OCI-LY7 (cell line): ENCODE measurements at regions not wholly inside any gene's neighbourhood (a gene's known extent, or its start where the extent isn't known, plus 50 kb on each side); places are given as distances from the start of the nearest gene placed in this dataset.

Experiments used
- BruUV-seq: library from RNA; stranded (reverse); fragments of 400-500 nt; replicated peaks from 2 replicates; lab custom pipeline; 2021; lab: Mats Ljungman, UMichigan
- CTCF ChIA-PET: fragments of 300-600 bp; sonication (Branson Sonifier 250); formaldehyde crosslinking; loops from one replicate; lab custom pipeline; 2022; ENCODE audit warnings: antibody characterized with exemption; ENCODE audit not compliant: unreplicated experiment; lab: Charles Lee
- POLR2A ChIA-PET: fragments of 300-600 bp; sonication (Branson Sonifier 250); formaldehyde crosslinking; loops from one replicate; lab custom pipeline; 2022; ENCODE audit warnings: antibody characterized with exemption; lab: Charles Lee
- DNase-seq: peaks from one replicate; pipeline ENCODE4 v3.0.0-alpha.2; 2015; ENCODE audit warnings: low spot score
- H2AFZ ChIP-seq: fragments of 200-600 bp; sonication (generic), shearing (Covaris generic); 2 replicates; pipeline ENCODE4 v1.6.1; 2014; ENCODE audit warnings: mild to moderate bottlenecking, antibody characterized with exemption, low read length, moderate library complexity
- H3K27ac ChIP-seq: fragments of 200-600 bp; sonication (generic); 2 replicates; pipeline ENCODE4 v1.5.1; 2014; ENCODE audit warnings: mixed run types, low read depth, mild to moderate bottlenecking, moderate library complexity, low read length, inconsistent platforms; ENCODE audit not compliant: poor library complexity, severe bottlenecking
- H3K36me3 ChIP-seq: fragments of 200-600 bp; sonication (generic); 2 replicates; pipeline ENCODE4 v1.6.1; 2014; ENCODE audit warnings: mild to moderate bottlenecking, antibody characterized with exemption, low read length, moderate library complexity, mixed read lengths; ENCODE audit not compliant: insufficient read depth
- H3K4me1 ChIP-seq: fragments of 200-600 bp; sonication (generic); 2 replicates; pipeline ENCODE4 v1.5.1; 2014; ENCODE audit warnings: mild to moderate bottlenecking, low read length; ENCODE audit not compliant: insufficient read depth, poor library complexity, severe bottlenecking
- H3K4me2 ChIP-seq: fragments of 200-600 bp; sonication (generic); 2 replicates; pipeline ENCODE4 v1.6.1; 2014; ENCODE audit warnings: mild to moderate bottlenecking, low read length
- H3K4me3 ChIP-seq: fragments of 200-600 bp; sonication (generic); 2 replicates; pipeline ENCODE4 v1.5.1; 2014; ENCODE audit warnings: mild to moderate bottlenecking, low read depth, low read length; ENCODE audit not compliant: poor library complexity, severe bottlenecking
- H3K79me2 ChIP-seq: fragments of 200-600 bp; sonication (generic); 2 replicates; pipeline ENCODE4 v1.6.1; 2016; ENCODE audit warnings: low read depth, mild to moderate bottlenecking, low read length, moderate library complexity, mixed read lengths; ENCODE audit not compliant: insufficient read depth
- H3K9me2 ChIP-seq: fragments of 200-600 bp; sonication (generic); 2 replicates; pipeline ENCODE4 v1.6.1; 2016; ENCODE audit warnings: mild to moderate bottlenecking, low read length, mixed read lengths; ENCODE audit not compliant: insufficient read depth
- H3K9me3 ChIP-seq: fragments of 200-600 bp; sonication (generic); 2 replicates; pipeline ENCODE4 v1.6.1; 2014; ENCODE audit warnings: mild to moderate bottlenecking, mixed run types, low read length, mixed read lengths
- H4K20me1 ChIP-seq: fragments of 200-600 bp; sonication (generic); 2 replicates; pipeline ENCODE4 v1.6.1; 2014; ENCODE audit warnings: mild to moderate bottlenecking, antibody characterized with exemption, low read length, moderate library complexity, mixed read lengths; ENCODE audit not compliant: insufficient read depth
- CTCF ChIP-seq: fragments of 200-600 bp; sonication (generic); conservative IDR thresholded peaks from 2 replicates; pipeline ENCODE4 v1.5.1; 2014; ENCODE audit warnings: mild to moderate bottlenecking, antibody characterized with exemption, low read length, moderate library complexity, mixed read lengths
- EZH2phosphoT487 ChIP-seq: fragments of 200-600 bp; sonication (generic); IDR thresholded peaks from 2 replicates; pipeline ENCODE4 v1.6.1; 2018; ENCODE audit warnings: low read depth, borderline replicate concordance, mild to moderate bottlenecking, mixed run types, antibody characterized with exemption, low read length, moderate library complexity, mixed read lengths
- intact Hi-C: fragments of 100-400 bp; cut with micrococcal nuclease; formaldehyde crosslinking; loops from one replicate; pipeline ENCODE4 v1.10.0; 2022; ENCODE audit not compliant: unreplicated experiment

DNA sequence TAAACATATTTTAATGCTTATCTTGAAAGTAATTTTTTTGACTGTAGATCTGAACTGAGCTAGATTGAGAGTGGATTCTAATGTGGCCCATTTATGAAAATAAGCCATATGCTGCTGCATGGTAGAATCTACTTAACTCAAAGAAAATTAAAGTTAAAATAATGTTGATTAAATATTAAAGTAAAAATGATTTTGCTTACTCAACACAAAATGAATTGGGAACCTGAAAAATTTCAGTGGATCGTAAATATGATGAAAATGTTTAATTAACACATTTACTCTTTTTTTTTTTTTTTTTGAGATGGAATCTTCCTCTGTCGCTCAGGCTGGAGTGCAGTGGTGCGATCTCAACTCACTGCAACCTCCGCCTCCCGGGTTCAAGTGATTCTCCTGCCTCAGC, 144.5 kb upstream of the HMGN3 start:
- no TSS peak for BruUV-seq
- POLR2A ChIA-PET = interaction anchor here (0.5 to 1.3 kb wide), 2 partner anchors 12 to 661 kb away, joined by 3 to 4 read pairs; no protein-coding TSS in a partner anchor
- CTCF ChIA-PET = no interaction called here

DNA sequence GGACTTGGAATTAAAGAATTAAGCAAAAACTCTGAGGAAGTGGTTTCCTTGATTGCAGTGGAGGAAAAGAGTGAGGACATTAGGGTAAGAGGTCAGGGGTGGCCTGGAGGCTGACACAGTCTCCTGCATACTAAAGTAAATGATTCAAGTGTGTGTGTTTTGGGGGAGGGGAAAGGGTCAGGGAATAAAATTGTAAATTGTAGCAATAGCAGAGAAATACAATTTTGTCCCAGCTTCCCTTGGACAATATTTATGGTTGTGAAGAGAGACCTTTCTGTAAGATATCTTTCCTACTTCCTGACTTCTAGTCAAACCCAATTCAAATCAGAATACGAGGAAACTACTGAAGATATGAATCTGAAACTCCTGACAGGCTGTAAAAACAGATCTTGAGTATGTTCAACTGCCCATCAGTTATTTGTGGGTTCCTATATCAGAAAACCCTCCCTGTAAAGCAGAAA, 143.4 kb upstream of the HMGN3 start:
- H3K4me1 ChIP-seq = no peaks in the 10 kb centered on the region
- no peaks in the 10 kb centered on the region for H3K36me3 ChIP-seq
- no peak for DNase-seq
- H3K4me2 ChIP-seq = no peak overlapping the region
- H3K9me2 ChIP-seq = no peaks in the 10 kb centered on the region
- no peaks in the 10 kb centered on the region for H3K9me3 ChIP-seq
- no peak overlapping the region for H2AFZ ChIP-seq
- no peak overlapping the region for H3K4me3 ChIP-seq
- TF ChIP-seq CTCF (no peak), EZH2phosphoT487 (no peak)
- H4K20me1 ChIP-seq = no peaks in the 10 kb centered on the region
- H3K79me2 ChIP-seq = no peaks in the 10 kb centered on the region
- no peak overlapping the region for H3K27ac ChIP-seq
- intact Hi-C loops = no loop called here
- ChIA-PET POLR2A (interaction anchor here (1.3 kb wide), 1 partner anchor 11 kb away, joined by 3 read pairs; no protein-coding TSS in a partner anchor), CTCF (no interaction called here)
- no TSS peak for BruUV-seq

More for the DNA sequence above, 144.5 kb upstream of the HMGN3 start:
- no peak for DNase-seq
- H2AFZ ChIP-seq = no peak overlapping the region
- H3K79me2 ChIP-seq = no peaks in the 10 kb centered on the region
- no peak overlapping the region for H3K4me2 ChIP-seq
- H3K4me1 ChIP-seq = no peaks in the 10 kb centered on the region
- no peaks in the 10 kb centered on the region for H3K9me2 ChIP-seq
- no peak overlapping the region for H3K4me3 ChIP-seq
- H4K20me1 ChIP-seq = no peaks in the 10 kb centered on the region
- H3K27ac ChIP-seq = no peak overlapping the region
- TF ChIP-seq CTCF (no peak), EZH2phosphoT487 (no peak)
- no peaks in the 10 kb centered on the region for H3K9me3 ChIP-seq
- intact Hi-C loops = no loop called here
- H3K36me3 ChIP-seq = no peaks in the 10 kb centered on the region

DNA sequence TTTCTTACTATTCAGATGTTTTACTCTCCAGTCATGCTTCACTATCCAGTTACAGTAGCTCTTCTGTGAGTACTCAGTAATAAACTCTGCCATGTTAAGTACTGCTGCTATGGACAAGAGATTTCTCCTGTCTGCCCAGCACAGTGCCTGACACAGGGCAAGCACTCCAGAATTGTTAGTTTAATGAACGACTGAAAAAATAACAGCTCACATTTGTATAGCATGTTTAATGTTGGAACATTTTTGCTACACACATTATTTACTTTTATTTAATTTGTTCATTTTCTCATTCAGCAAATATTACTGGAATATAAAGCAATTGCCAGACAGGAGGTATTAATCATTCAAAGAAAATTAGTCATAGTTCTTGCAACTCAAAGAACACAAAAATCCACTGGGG, 142.6 kb upstream of the HMGN3 start:
- TF ChIP-seq EZH2phosphoT487 (no peak), CTCF (no peak)
- no peaks in the 10 kb centered on the region for H3K4me1 ChIP-seq

More for the DNA sequence above, 142.6 kb upstream of the HMGN3 start:
- H3K4me2 ChIP-seq = no peak overlapping the region
- H2AFZ ChIP-seq = no peak overlapping the region
- no peak for DNase-seq
- H3K36me3 ChIP-seq = no peaks in the 10 kb centered on the region
- no peaks in the 10 kb centered on the region for H4K20me1 ChIP-seq
- H3K9me3 ChIP-seq = no peaks in the 10 kb centered on the region
- no peaks in the 10 kb centered on the region for H3K9me2 ChIP-seq
- POLR2A ChIA-PET = no interaction called here
- H3K27ac ChIP-seq = no peak overlapping the region
- no peaks in the 10 kb centered on the region for H3K79me2 ChIP-seq
- CTCF ChIA-PET = no interaction called here
- BruUV-seq = no TSS peak
- intact Hi-C loops = no loop called here
- no peak overlapping the region for H3K4me3 ChIP-seq
